AG04450 (cell line): ENCODE measurements at regions not wholly inside any gene's neighbourhood (a gene's known extent, or its start where the extent isn't known, plus 50 kb on each side); places are given as distances from the start of the nearest gene placed in this dataset.

Source experiments
- CTCF ChIA-PET: fragments of 300-600, 350-600 bp; formaldehyde crosslinking; extraction: SDS; loops from one replicate; lab custom pipeline; 2022; ENCODE audit warnings: antibody characterized with exemption, inconsistent platforms; lab: Charles Lee
- POLR2A ChIA-PET: fragments of 350-600 bp; formaldehyde crosslinking; extraction: SDS; loops from one replicate; lab custom pipeline; 2021; ENCODE audit warnings: antibody characterized with exemption, inconsistent platforms; lab: Yijun Ruan, JAX
- DNase-seq: peaks from one replicate; pipeline ENCODE4 v3.0.0-alpha.2; 2011; ENCODE audit warnings: low read depth, low spot score
- H3K27ac ChIP-seq: one replicate; pipeline ENCODE4 v1.5.1; 2012; ENCODE audit warnings: low read depth, low read length, control low read depth
- H3K27me3 ChIP-seq: one replicate; pipeline ENCODE4 v1.6.0; 2012; ENCODE audit warnings: low read length; ENCODE audit not compliant: control insufficient read depth, insufficient read depth
- H3K4me3 ChIP-seq: 2 replicates; pipeline ENCODE4 v1.5.1; 2011; ENCODE audit warnings: mild to moderate bottlenecking, low read depth, low read length, control low read depth
- H3K9me3 ChIP-seq: 2 replicates; pipeline ENCODE4 v1.5.1; 2012; ENCODE audit warnings: low read length; ENCODE audit not compliant: control insufficient read depth, insufficient read depth
- TF ChIP-seq, protein P1 (sequence below): IDR thresholded peaks from 2 replicates; pipeline ENCODE4 v1.5.1; 2011; ENCODE audit warnings: low read depth, low read length, control low read depth, inconsistent platforms

DNA sequence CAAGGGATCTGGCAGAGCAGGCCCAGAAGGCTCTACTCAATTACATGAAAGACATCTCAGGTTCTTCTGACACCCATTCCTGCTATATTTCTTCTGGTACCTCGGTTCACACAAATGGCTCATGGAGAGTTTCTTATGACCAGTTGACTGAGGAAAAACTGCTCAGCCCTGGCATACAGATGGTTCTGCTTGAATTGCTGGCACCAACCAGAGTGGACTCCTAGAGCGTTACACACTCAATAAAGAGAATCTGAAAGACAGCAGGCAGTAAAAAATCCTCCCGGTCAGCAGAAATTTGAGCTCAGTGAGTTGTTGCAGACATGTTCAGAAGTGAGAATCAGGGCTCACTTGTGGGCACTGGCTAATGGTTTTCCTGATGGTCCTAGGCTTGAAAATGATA is 434.4 kb downstream of the TCERG1L start:
- DNase-seq, result no peak
- no peaks in the 10 kb centered on the region for H3K27me3 ChIP-seq
- ChIA-PET POLR2A (no interaction called here), CTCF (no interaction called here)
- no peak overlapping the region for H3K27ac ChIP-seq
- peaks cover 51% of the 10 kb centered on the region for H3K9me3 ChIP-seq
- no peak overlapping the region for H3K4me3 ChIP-seq
- TF ChIP-seq, protein P1, sequence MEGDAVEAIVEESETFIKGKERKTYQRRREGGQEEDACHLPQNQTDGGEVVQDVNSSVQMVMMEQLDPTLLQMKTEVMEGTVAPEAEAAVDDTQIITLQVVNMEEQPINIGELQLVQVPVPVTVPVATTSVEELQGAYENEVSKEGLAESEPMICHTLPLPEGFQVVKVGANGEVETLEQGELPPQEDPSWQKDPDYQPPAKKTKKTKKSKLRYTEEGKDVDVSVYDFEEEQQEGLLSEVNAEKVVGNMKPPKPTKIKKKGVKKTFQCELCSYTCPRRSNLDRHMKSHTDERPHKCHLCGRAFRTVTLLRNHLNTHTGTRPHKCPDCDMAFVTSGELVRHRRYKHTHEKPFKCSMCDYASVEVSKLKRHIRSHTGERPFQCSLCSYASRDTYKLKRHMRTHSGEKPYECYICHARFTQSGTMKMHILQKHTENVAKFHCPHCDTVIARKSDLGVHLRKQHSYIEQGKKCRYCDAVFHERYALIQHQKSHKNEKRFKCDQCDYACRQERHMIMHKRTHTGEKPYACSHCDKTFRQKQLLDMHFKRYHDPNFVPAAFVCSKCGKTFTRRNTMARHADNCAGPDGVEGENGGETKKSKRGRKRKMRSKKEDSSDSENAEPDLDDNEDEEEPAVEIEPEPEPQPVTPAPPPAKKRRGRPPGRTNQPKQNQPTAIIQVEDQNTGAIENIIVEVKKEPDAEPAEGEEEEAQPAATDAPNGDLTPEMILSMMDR, result no peak

DNA sequence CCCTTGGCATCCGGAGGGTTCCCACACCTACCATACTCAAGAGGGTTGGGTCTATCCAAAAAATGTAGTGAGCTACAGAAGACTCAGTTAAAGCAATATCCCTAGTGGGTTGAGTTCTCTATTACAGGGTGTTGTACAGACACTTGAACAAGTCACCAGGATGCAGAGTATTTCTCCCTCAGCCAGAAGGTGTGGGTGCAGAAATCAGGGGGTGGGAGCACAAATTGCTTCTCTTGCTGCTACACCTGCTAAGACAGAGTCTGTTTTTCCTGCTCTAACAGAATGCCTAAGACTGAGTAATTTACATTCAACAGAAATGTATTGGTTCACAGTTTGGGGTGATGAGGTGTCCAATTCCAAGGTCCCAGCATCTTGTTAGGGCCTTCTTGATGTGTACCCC is 433.4 kb downstream of the TCERG1L start:
- no peak for DNase-seq
- CTCF ChIA-PET, result no interaction called here

DNA sequence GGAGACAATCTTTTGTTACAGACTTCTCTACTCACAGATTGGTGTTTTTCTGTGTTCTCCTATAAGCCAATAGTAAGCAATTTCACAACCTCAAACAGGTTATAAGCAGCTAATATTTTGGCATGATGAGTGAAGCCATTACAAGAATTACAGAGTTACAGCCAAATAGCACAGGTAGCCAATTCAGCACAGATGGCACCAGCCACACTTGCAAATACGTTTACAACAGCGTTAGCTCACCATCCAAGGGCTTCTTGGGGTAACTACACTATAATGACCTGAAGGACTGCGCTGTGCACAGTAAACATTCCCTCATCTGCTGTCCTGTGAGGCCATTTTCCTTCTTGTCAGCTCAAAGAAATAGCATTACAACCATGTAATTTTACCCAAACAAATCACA is 428.6 kb downstream of the TCERG1L start:
- Histone ChIP-seq H3K27me3 (no peaks in the 10 kb centered on the region), H3K9me3 (peaks cover 61% of the 10 kb centered on the region), H3K27ac (no peak overlapping the region), H3K4me3 (no peak overlapping the region)
- POLR2A ChIA-PET, result no interaction called here
- CTCF ChIA-PET, result no interaction called here
- TF ChIP-seq, protein P1, result no peak
- DNase-seq, result no peak

More for the DNA sequence above, 433.4 kb downstream of the TCERG1L start:
- TF ChIP-seq, protein P1, result no peak
- Histone ChIP-seq H3K27ac (no peak overlapping the region), H3K27me3 (no peaks in the 10 kb centered on the region), H3K4me3 (no peak overlapping the region), H3K9me3 (peaks cover 47% of the 10 kb centered on the region)
- POLR2A ChIA-PET, result no interaction called here

DNA sequence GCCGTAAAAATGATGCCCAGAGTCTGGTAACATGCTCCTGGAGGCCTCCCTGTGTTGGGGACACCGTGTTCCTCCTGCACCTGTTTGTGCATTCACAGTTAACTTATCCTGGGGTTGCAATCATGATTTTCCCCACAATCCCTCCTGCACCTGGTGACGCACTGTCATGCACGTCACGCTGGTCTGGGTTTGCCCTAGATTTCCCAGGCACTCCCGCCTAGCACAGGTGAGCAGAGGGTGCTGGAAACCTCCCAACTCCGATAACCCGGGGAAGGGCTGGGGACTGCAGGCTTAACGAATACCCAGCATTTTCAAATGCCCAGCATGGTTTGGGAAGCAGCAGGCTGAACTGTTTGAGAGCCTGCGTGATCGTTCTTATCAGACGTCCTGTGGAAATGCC is 427.1 kb downstream of the TCERG1L start:
- POLR2A ChIA-PET, result no interaction called here
- H3K4me3 ChIP-seq, result no peak overlapping the region
- TF ChIP-seq, protein P1, result no peak
- DNase-seq, result no peak
- no peak overlapping the region for H3K27ac ChIP-seq
- CTCF ChIA-PET, result no interaction called here
- no peaks in the 10 kb centered on the region for H3K27me3 ChIP-seq
- H3K9me3 ChIP-seq, result peaks cover 64% of the 10 kb centered on the region

DNA sequence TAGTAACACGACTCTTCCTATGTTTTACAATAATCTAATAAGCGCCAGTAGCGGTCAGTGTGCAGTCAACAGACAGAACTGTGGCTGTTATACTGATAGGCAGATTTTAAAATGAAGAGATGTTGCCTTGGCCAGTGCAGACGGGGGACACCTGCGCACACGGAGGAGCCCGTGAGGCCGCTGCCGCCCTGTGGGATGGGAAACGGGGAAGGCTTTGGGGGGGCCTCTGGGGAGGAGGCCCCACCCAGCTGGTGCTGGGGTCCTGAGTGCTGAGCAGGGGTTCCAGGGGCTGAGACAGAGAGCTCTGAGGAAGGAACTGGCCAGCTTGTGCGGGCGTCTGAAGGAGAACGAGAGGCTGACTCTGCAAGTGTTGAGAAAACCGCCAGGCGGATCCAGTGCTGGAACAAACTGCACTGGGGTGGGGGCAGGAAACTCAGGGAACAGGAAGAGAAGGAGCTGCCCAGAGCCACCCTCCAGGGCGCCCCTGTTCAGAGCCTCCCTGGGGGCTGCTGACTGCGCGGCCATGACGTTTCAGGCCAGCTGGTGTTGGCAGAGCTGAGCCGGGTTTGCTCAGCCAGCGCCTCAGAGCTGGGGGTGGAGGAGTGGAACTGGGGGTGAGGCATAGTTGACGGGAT is 426.4 kb downstream of the TCERG1L start:
- no peaks in the 10 kb centered on the region for H3K27me3 ChIP-seq
- DNase-seq, result no peak
- no peak overlapping the region for H3K4me3 ChIP-seq
- TF ChIP-seq, protein P1, result no peak
- peaks cover 64% of the 10 kb centered on the region for H3K9me3 ChIP-seq
- H3K27ac ChIP-seq, result no peak overlapping the region
- ChIA-PET POLR2A (no interaction called here), CTCF (no interaction called here)
